K562 (cell line): ENCODE measurements at regions not wholly inside any gene's neighbourhood (a gene's known extent, or its start where the extent isn't known, plus 50 kb on each side); places are given as distances from the start of the nearest gene placed in this dataset.

Experiments used
- ATAC-seq: fragments of 200-7000 bp; cut with Tn5 transposase; 3 replicates; pipeline ENCODE4 v1.9.1; 2020; ENCODE audit warnings: moderate library complexity
- BruUV-seq: library from RNA; stranded (reverse); fragments of 400-500 nt; replicated peaks from 2 replicates; lab custom pipeline; 2021; lab: Mats Ljungman, UMichigan
- CTCF ChIA-PET: fragments of 300-600 bp; formaldehyde crosslinking; extraction: SDS; loops from one replicate; lab custom pipeline; 2021; ENCODE audit warnings: low intra/inter-chr PET ratio; lab: Yijun Ruan, JAX
- POLR2A ChIA-PET: fragments of 300-600, 350-650 bp; sonication (Branson Sonifier 250); formaldehyde crosslinking; extraction: SDS; loops from one replicate; lab custom pipeline; 2021; ENCODE audit warnings: antibody characterized with exemption, inconsistent platforms; lab: Yijun Ruan, JAX
- DNase-seq, 4 experiments: peaks; one replicate each; pipeline versions ENCODE4 v3.0.0 to v3.0.0-alpha.2; 2011 to 2018; ENCODE audit warnings: low spot score in 3 of 4, mixed read lengths in 3 of 4; ENCODE audit errors: extremely low read depth in 1 of 4
- FAIRE-seq: peaks from 2 replicates; lab custom pipeline; 2011; peaks lifted over from hg19 to GRCh38; lab: Jason Lieb, UNC
- H2AFZ ChIP-seq: 2 replicates; pipeline ENCODE4 v1.6.0; 2011; ENCODE audit warnings: low read depth, low read length, control low read depth, inconsistent platforms
- H3K27ac ChIP-seq: fragments of 200-600 bp; 3 replicates; pipeline ENCODE4 v1.8.0; 2011; ENCODE audit warnings: low read depth, mild to moderate bottlenecking, control low read depth, inconsistent platforms, low read length, moderate library complexity, mixed read lengths; ENCODE audit errors: extremely low read depth
- H3K27me3 ChIP-seq, 2 experiments: fragments of 300-600 bp in 1 of 2; 2 replicates in 1 of 2; 3 replicates in 1 of 2; pipeline versions ENCODE4 v1.6.0 to v1.8.0; 2011; ENCODE audit warnings: inconsistent platforms in 2 of 2, low read length in 2 of 2, mild to moderate bottlenecking in 1 of 2, mixed read lengths in 1 of 2, moderate library complexity in 1 of 2; ENCODE audit not compliant: control insufficient read depth in 2 of 2, insufficient read depth in 2 of 2
- H3K36me3 ChIP-seq: fragments of 300-600 bp; 3 replicates; pipeline ENCODE4 v1.8.0; 2011; ENCODE audit warnings: mild to moderate bottlenecking, low read length, inconsistent platforms; ENCODE audit not compliant: control insufficient read depth, insufficient read depth
- H3K4me1 ChIP-seq, 2 experiments: fragments of 200-600 bp in 1 of 2; replicated peaks in 1 of 2; 2 replicates in 1 of 2; 3 replicates in 1 of 2; pipeline versions ENCODE4 v1.5.1 to v1.8.0; 2011; ENCODE audit warnings: inconsistent platforms in 2 of 2, low read length in 2 of 2, mild to moderate bottlenecking in 1 of 2, mixed read lengths in 1 of 2, moderate library complexity in 1 of 2; ENCODE audit not compliant: control insufficient read depth in 2 of 2, insufficient read depth in 2 of 2
- H3K4me2 ChIP-seq: 2 replicates; pipeline ENCODE4 v1.6.1; 2011; ENCODE audit warnings: low read length, control low read depth, inconsistent platforms, mixed read lengths; ENCODE audit not compliant: insufficient read depth
- H3K4me3 ChIP-seq: fragments of 200-600 bp; sonication (generic), shearing (Covaris generic); 2 replicates; pipeline ENCODE4 v1.5.1; 2016; ENCODE audit warnings: control low read depth, inconsistent platforms
- H3K79me2 ChIP-seq: fragments of 200-600 bp; 3 replicates; pipeline ENCODE4 v1.8.0; 2011; ENCODE audit warnings: low read length, inconsistent platforms; ENCODE audit not compliant: control insufficient read depth, insufficient read depth
- H3K9ac ChIP-seq, 2 experiments: 2 replicates each; pipeline versions ENCODE4 v1.6.0 to v1.6.1; 2011; ENCODE audit warnings: low read depth in 2 of 2, low read length in 2 of 2, control low read depth in 1 of 2, inconsistent platforms in 1 of 2, mild to moderate bottlenecking in 1 of 2, mixed read lengths in 1 of 2; ENCODE audit not compliant: insufficient read depth in 1 of 2
- H3K9me1 ChIP-seq: one replicate; pipeline ENCODE4 v1.6.0; 2011; ENCODE audit warnings: inconsistent platforms, mild to moderate bottlenecking, low read length, moderate library complexity; ENCODE audit not compliant: control insufficient read depth, insufficient read depth
- H3K9me3 ChIP-seq: replicated peaks from 2 replicates; pipeline ENCODE4 v1.5.1; 2011; ENCODE audit warnings: low read depth, low read length, inconsistent platforms; ENCODE audit not compliant: control insufficient read depth, insufficient read depth
- H4K20me1 ChIP-seq: replicated peaks from 2 replicates; pipeline ENCODE4 v1.6.1; 2011; ENCODE audit warnings: low read length, inconsistent platforms, mixed read lengths; ENCODE audit not compliant: control insufficient read depth, insufficient read depth
- CBX8 ChIP-seq: fragments of 200-600 bp; sonication (generic); IDR thresholded peaks from 2 replicates; pipeline ENCODE4 v1.6.1; 2012; ENCODE audit warnings: borderline replicate concordance, mixed run types, low read depth, mild to moderate bottlenecking, moderate library complexity, mixed read lengths, low read length, control low read depth, inconsistent platforms; ENCODE audit not compliant: poor library complexity, severe bottlenecking; ENCODE audit errors: extremely low read depth
- HNRNPLL ChIP-seq: fragments of 200-400 bp; formaldehyde crosslinking; IDR thresholded peaks from 2 replicates; pipeline ENCODE4 v1.6.1; 2017; ENCODE audit warnings: low read length, low read depth, mild to moderate bottlenecking; ENCODE audit not compliant: poor library complexity, severe bottlenecking
- KAT2B ChIP-seq: IDR thresholded peaks from one replicate; pipeline ENCODE4 v1.6.1; 2012; ENCODE audit warnings: low read depth, mild to moderate bottlenecking, control low read depth, inconsistent platforms, low read length, moderate library complexity
- KDM5B ChIP-seq: fragments of 200-600 bp; sonication (generic); IDR thresholded peaks from 2 replicates; pipeline ENCODE4 v1.6.1; 2012; ENCODE audit warnings: low read depth, mild to moderate bottlenecking, moderate library complexity, low read length, control low read depth, inconsistent platforms; ENCODE audit not compliant: insufficient replicate concordance
- KLF6 ChIP-seq: fragments of 250-450 bp; sonication (Bioruptor Pico); IDR thresholded peaks from 2 replicates; pipeline ENCODE4 v1.4.0; 2020; ENCODE audit warnings: mild to moderate bottlenecking, moderate library complexity, borderline replicate concordance
- NEUROD1 ChIP-seq: fragments of 150-350 bp; IDR thresholded peaks from 2 replicates; pipeline ENCODE4 v1.6.1; 2014; ENCODE audit warnings: borderline replicate concordance, low read length, low read depth; ENCODE audit not compliant: partially characterized antibody
- PHF20 ChIP-seq: fragments of 450-650 bp; IDR thresholded peaks from 2 replicates; pipeline ENCODE4 v1.6.1; 2018; ENCODE audit not compliant: partially characterized antibody
- RB1 ChIP-seq: fragments of 450-650 bp; IDR thresholded peaks from 2 replicates; pipeline ENCODE4 v1.6.1; 2017; ENCODE audit warnings: low read depth, mild to moderate bottlenecking
- RFX1 ChIP-seq: fragments of 450-650 bp; IDR thresholded peaks from 2 replicates; pipeline ENCODE4 v1.6.1; 2016; ENCODE audit warnings: mild to moderate bottlenecking, moderate library complexity
- SRSF9 ChIP-seq: fragments of 200-400 bp; formaldehyde crosslinking; IDR thresholded peaks from 2 replicates; pipeline ENCODE4 v1.6.1; 2017; ENCODE audit warnings: low read depth, low read length, borderline replicate concordance
- TRIM28 ChIP-seq: fragments of 450-650 bp; IDR thresholded peaks from 2 replicates; pipeline ENCODE4 v1.6.1; 2017
- ZFP30 ChIP-seq: fragments of 250-450 bp; sonication (Bioruptor Pico); IDR thresholded peaks from 2 replicates; pipeline ENCODE4 v1.8.0; 2022; ENCODE audit warnings: moderate library complexity, mild to moderate bottlenecking, inconsistent platforms, borderline replicate concordance
- ZFX ChIP-seq: sonication (generic); formaldehyde crosslinking; IDR thresholded peaks from 2 replicates; pipeline ENCODE4 v1.8.0; 2022; ENCODE audit warnings: mild to moderate bottlenecking, missing genetic modification reagents, moderate library complexity
- ZKSCAN8 ChIP-seq: fragments of 200-800 bp; sonication (Bioruptor generic); IDR thresholded peaks from 2 replicates; pipeline ENCODE4 v1.6.1; 2016; ENCODE audit warnings: missing genetic modification characterization, missing compliant biosample characterization
- ZNF239 ChIP-seq: fragments of 250-450 bp; sonication (Bioruptor Pico); IDR thresholded peaks from 2 replicates; pipeline ENCODE4 v1.4.0; 2020; ENCODE audit warnings: mild to moderate bottlenecking
- WGBS: fragments of 100-300 bp; shearing (Covaris generic); methylation state at CpG from one replicate; pipeline ENCODE4 v1.1.6; 2016; ENCODE audit warnings: low coverage, mixed read lengths; ENCODE audit not compliant: insufficient coverage; ENCODE audit errors: missing lambda C conversion rate; 5-methylcytosine and 5-hydroxymethylcytosine counted together
- in situ Hi-C: fragments of 300-500 bp; cut with MboI; formaldehyde crosslinking; loops from 4 replicates; pipeline ENCODE4 v1.15.0; 2018; ENCODE audit warnings: inconsistent platforms, mixed read lengths
- intact Hi-C: fragments of 100-400 bp; cut with micrococcal nuclease; formaldehyde crosslinking; loops from 2 replicates; pipeline ENCODE4 v1.14.2; 2022
- TF ChIP-seq, protein P1 (sequence below): sonication (generic); formaldehyde crosslinking; IDR thresholded peaks from 2 replicates; pipeline ENCODE4 v1.8.1; 2023; ENCODE audit warnings: missing genetic modification reagents, mild to moderate bottlenecking, borderline replicate concordance

DNA sequence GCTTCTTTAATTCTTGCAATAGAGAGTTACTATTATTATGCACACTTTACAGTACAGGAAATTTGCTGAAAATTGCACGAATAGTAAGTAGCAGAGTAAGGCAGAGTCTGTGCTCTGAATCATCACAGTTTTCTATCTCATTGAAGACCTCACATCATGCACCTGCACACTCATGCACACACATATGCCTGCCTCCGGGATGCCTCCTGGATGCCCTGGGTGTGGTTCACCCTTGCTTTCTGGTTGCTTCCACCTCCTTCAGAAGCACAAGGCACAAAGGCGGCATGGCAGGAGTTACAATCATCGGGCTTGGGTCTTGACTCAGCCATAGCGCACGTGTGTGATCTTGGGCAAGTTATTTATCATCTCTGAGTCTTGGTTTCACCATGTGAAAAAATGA lies 564.0 kb downstream of the VRK1 start:
- Histone ChIP-seq H3K4me3 (no peak overlapping the region), H4K20me1 (no peaks in the 10 kb centered on the region; the same call in 1 of the 2 replicates), H3K4me2 (no peak overlapping the region), H3K36me3 (no peaks in the 10 kb centered on the region), H3K9ac (no peak overlapping the region), H2AFZ (no peak overlapping the region), H3K9me3 (no peaks in the 10 kb centered on the region), H3K27ac (no peak overlapping the region), H3K9me1 (no peaks in the 10 kb centered on the region), H3K4me1 (no peaks in the 10 kb centered on the region), H3K79me2 (no peaks in the 10 kb centered on the region), H3K27me3 (no peaks in the 10 kb centered on the region)
- TF ChIP-seq RFX1 (no peak), HNRNPLL (no peak), TRIM28 (no peak), NEUROD1 (no peak), PHF20 (no peak), CBX8 (no peak), KLF6 (CRISPR knock-in tag) (no peak), KAT2B (no peak), ZFP30 (CRISPR knock-in tag) (no peak), ZFX (CRISPR knock-in tag) (no peak), KDM5B (no peak), RB1 (no peak), ZKSCAN8 (CRISPR knock-in tag) (no peak), ZNF239 (no peak), SRSF9 (no peak)
- TF ChIP-seq, protein P1, sequence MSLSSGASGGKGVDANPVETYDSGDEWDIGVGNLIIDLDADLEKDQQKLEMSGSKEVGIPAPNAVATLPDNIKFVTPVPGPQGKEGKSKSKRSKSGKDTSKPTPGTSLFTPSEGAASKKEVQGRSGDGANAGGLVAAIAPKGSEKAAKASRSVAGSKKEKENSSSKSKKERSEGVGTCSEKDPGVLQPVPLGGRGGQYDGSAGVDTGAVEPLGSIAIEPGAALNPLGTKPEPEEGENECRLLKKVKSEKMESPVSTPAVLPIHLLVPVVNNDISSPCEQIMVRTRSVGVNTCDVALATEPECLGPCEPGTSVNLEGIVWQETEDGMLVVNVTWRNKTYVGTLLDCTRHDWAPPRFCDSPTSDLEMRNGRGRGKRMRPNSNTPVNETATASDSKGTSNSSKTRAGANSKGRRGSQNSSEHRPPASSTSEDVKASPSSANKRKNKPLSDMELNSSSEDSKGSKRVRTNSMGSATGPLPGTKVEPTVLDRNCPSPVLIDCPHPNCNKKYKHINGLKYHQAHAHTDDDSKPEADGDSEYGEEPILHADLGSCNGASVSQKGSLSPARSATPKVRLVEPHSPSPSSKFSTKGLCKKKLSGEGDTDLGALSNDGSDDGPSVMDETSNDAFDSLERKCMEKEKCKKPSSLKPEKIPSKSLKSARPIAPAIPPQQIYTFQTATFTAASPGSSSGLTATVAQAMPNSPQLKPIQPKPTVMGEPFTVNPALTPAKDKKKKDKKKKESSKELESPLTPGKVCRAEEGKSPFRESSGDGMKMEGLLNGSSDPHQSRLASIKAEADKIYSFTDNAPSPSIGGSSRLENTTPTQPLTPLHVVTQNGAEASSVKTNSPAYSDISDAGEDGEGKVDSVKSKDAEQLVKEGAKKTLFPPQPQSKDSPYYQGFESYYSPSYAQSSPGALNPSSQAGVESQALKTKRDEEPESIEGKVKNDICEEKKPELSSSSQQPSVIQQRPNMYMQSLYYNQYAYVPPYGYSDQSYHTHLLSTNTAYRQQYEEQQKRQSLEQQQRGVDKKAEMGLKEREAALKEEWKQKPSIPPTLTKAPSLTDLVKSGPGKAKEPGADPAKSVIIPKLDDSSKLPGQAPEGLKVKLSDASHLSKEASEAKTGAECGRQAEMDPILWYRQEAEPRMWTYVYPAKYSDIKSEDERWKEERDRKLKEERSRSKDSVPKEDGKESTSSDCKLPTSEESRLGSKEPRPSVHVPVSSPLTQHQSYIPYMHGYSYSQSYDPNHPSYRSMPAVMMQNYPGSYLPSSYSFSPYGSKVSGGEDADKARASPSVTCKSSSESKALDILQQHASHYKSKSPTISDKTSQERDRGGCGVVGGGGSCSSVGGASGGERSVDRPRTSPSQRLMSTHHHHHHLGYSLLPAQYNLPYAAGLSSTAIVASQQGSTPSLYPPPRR = no peak
- 2% methylated on average over 6 of the region's 6 CpGs for WGBS
- no TSS peak for BruUV-seq
- in situ Hi-C loops (no loop called here), intact Hi-C loops (no loop called here)
- no peak for FAIRE-seq
- POLR2A ChIA-PET = no interaction called here
- CTCF ChIA-PET = no interaction called here
- no peak for DNase-seq
- no peak for ATAC-seq
